H1 (cell line): ENCODE measurements at regions not wholly inside any gene's neighbourhood (a gene's known extent, or its start where the extent isn't known, plus 50 kb on each side); places are given as distances from the start of the nearest gene placed in this dataset.

Experiments used
- CTCF ChIA-PET: fragments of 300-600 bp; sonication (Branson Sonifier 250); formaldehyde crosslinking; loops from one replicate; lab custom pipeline; 2021; ENCODE audit not compliant: partially characterized antibody; lab: Charles Lee
- POLR2A ChIA-PET: fragments of 300-600 bp; sonication (Branson Sonifier 250); formaldehyde crosslinking; loops from one replicate; lab custom pipeline; 2021; ENCODE audit warnings: inconsistent platforms; ENCODE audit not compliant: partially characterized antibody; lab: Charles Lee
- DNase-seq, 2 experiments: peaks; one replicate each; pipeline versions ENCODE4 v3.0.0 to v3.0.0-alpha.2; 2010 to 2022; ENCODE audit warnings: low spot score in 2 of 2, low read depth in 1 of 2, mixed read lengths in 1 of 2
- FAIRE-seq: peaks from 2 replicates; lab custom pipeline; 2011; peaks lifted over from hg19 to GRCh38; lab: Jason Lieb, UNC
- H2AFZ ChIP-seq: 2 replicates; pipeline ENCODE4 v1.8.1; 2012; ENCODE audit warnings: low read length, inconsistent platforms
- H2AK5ac ChIP-seq: 2 replicates; pipeline ENCODE4 v1.6.1; 2013; ENCODE audit warnings: low read depth, low read length
- H2BK120ac ChIP-seq: replicated peaks from 2 replicates; pipeline ENCODE3; 2013; ENCODE audit warnings: low read depth, low read length, inconsistent platforms
- H2BK12ac ChIP-seq: 2 replicates; pipeline ENCODE4 v1.6.1; 2013; ENCODE audit warnings: low read depth, low read length
- H2BK15ac ChIP-seq: 2 replicates; pipeline ENCODE4 v1.6.1; 2013; ENCODE audit warnings: low read length
- H2BK20ac ChIP-seq: 2 replicates; pipeline ENCODE4 v1.6.1; 2013; ENCODE audit warnings: low read length
- H2BK5ac ChIP-seq: 2 replicates; pipeline ENCODE4 v1.6.1; 2013; ENCODE audit warnings: low read depth, low read length
- H3K14ac ChIP-seq: 2 replicates; pipeline ENCODE4 v1.6.1; 2013; ENCODE audit warnings: inconsistent platforms; ENCODE audit not compliant: insufficient read length
- H3K18ac ChIP-seq: 2 replicates; pipeline ENCODE4 v1.6.1; 2013; ENCODE audit warnings: low read length; ENCODE audit errors: extremely low read depth
- H3K23ac ChIP-seq: 2 replicates; pipeline ENCODE4 v1.6.1; 2013; ENCODE audit warnings: inconsistent platforms; ENCODE audit not compliant: insufficient read length
- H3K23me2 ChIP-seq: 2 replicates; pipeline ENCODE4 v1.6.1; 2013; ENCODE audit warnings: low read depth, low read length
- H3K27ac ChIP-seq: 2 replicates; pipeline ENCODE4 v1.6.1; 2011; ENCODE audit warnings: low read depth, low read length, inconsistent platforms
- H3K27me3 ChIP-seq, 4 experiments: replicated peaks in 1 of 4; 1 replicate in 1 of 4; 2 replicates in 3 of 4; pipeline versions ENCODE4 v1.6.1 to v1.8.1; 2011 to 2013; ENCODE audit warnings: low read length in 3 of 4, mild to moderate bottlenecking in 3 of 4, inconsistent platforms in 2 of 4, mixed read lengths in 2 of 4, moderate library complexity in 1 of 4; ENCODE audit not compliant: control insufficient read depth in 3 of 4, insufficient read depth in 3 of 4; ENCODE audit errors: extremely low read depth in 1 of 4
- H3K36me3 ChIP-seq, 4 experiments: 2 replicates each; pipeline versions ENCODE4 v1.6.1 to v1.8.1; 2011 to 2013; ENCODE audit warnings: mild to moderate bottlenecking in 4 of 4, low read length in 3 of 4, moderate library complexity in 2 of 4, control low read depth in 1 of 4, inconsistent platforms in 1 of 4; ENCODE audit not compliant: insufficient read depth in 4 of 4, control insufficient read depth in 2 of 4
- H3K4ac ChIP-seq: replicated peaks from 2 replicates; pipeline ENCODE3; 2013; ENCODE audit warnings: low read length, low read depth, mixed read lengths, inconsistent platforms; ENCODE audit not compliant: insufficient read length
- H3K4me1 ChIP-seq, 4 experiments: replicated peaks in 1 of 4; 1 replicate in 1 of 4; 2 replicates in 3 of 4; pipeline versions ENCODE4 v1.6.1 to v1.8.1; 2011 to 2013; ENCODE audit warnings: low read length in 3 of 4, inconsistent platforms in 2 of 4, mixed read lengths in 1 of 4; ENCODE audit not compliant: insufficient read depth in 4 of 4, control insufficient read depth in 3 of 4
- H3K4me2 ChIP-seq, 2 experiments: 2 replicates each; pipeline versions ENCODE4 v1.6.1 to v1.8.1; 2011 to 2013; ENCODE audit warnings: low read depth in 2 of 2, low read length in 2 of 2, control low read depth in 1 of 2, inconsistent platforms in 1 of 2, mild to moderate bottlenecking in 1 of 2; ENCODE audit not compliant: insufficient read depth in 1 of 2
- H3K4me3 ChIP-seq, 4 experiments: fragments of 200-600, 300-600 bp in 1 of 4; sonication (generic), shearing (Covaris generic), sonication (Bioruptor Twin) in 1 of 4; 2 replicates each; pipeline versions ENCODE4 v1.5.1 to v1.8.1; 2011 to 2016; ENCODE audit warnings: low read length in 4 of 4, low read depth in 3 of 4, control low read depth in 2 of 4, inconsistent platforms in 2 of 4, mild to moderate bottlenecking in 2 of 4, mixed read lengths in 1 of 4, moderate library complexity in 1 of 4; ENCODE audit not compliant: insufficient read depth in 2 of 4; ENCODE audit errors: extremely low read depth in 1 of 4
- H3K56ac ChIP-seq: replicated peaks from 2 replicates; pipeline ENCODE3; 2013; ENCODE audit warnings: low read depth, mild to moderate bottlenecking, mixed read lengths, low read length, inconsistent platforms; ENCODE audit not compliant: insufficient read length
- H3K79me1 ChIP-seq: 2 replicates; pipeline ENCODE4 v1.6.1; 2013; ENCODE audit warnings: low read depth, low read length, control low read depth
- H3K79me2 ChIP-seq, 2 experiments: 2 replicates each; pipeline versions ENCODE4 v1.6.1 to v1.8.1; 2012 to 2013; ENCODE audit warnings: low read length in 2 of 2, mild to moderate bottlenecking in 2 of 2, inconsistent platforms in 1 of 2; ENCODE audit not compliant: insufficient read depth in 2 of 2, control insufficient read depth in 1 of 2
- H3K9ac ChIP-seq, 4 experiments: replicated peaks in 1 of 4; 1 replicate in 1 of 4; 2 replicates in 3 of 4; pipeline versions ENCODE4 v1.6.1 to v1.8.1; 2011 to 2013; ENCODE audit warnings: low read depth in 3 of 4, low read length in 3 of 4, control low read depth in 2 of 4, mild to moderate bottlenecking in 2 of 4, moderate library complexity in 2 of 4, inconsistent platforms in 1 of 4; ENCODE audit errors: extremely low read depth in 1 of 4
- H3K9me3 ChIP-seq, 2 experiments: 2 replicates each; pipeline versions ENCODE4 v1.6.1 to v1.8.1; 2012 to 2013; ENCODE audit warnings: mild to moderate bottlenecking in 2 of 2, moderate library complexity in 2 of 2, control low read depth in 1 of 2, inconsistent platforms in 1 of 2, low read depth in 1 of 2, low read length in 1 of 2, mixed read lengths in 1 of 2; ENCODE audit not compliant: insufficient read depth in 2 of 2
- H4K20me1 ChIP-seq, 2 experiments: replicated peaks in 1 of 2; 2 replicates each; pipeline versions ENCODE3 to v1.8.1; 2011 to 2013; ENCODE audit warnings: inconsistent platforms in 2 of 2, low read length in 2 of 2, mild to moderate bottlenecking in 1 of 2; ENCODE audit not compliant: insufficient read depth in 2 of 2, control insufficient read depth in 1 of 2
- H4K5ac ChIP-seq: 2 replicates; pipeline ENCODE4 v1.6.1; 2013; ENCODE audit warnings: low read length, low read depth, mixed read lengths, inconsistent platforms; ENCODE audit not compliant: insufficient read length
- H4K8ac ChIP-seq: 2 replicates; pipeline ENCODE4 v1.8.0; 2013; ENCODE audit warnings: mild to moderate bottlenecking, moderate library complexity, low read length, inconsistent platforms; ENCODE audit not compliant: insufficient read depth; ENCODE audit errors: extremely low read depth
- H4K91ac ChIP-seq: replicated peaks from 2 replicates; pipeline ENCODE3; 2013; ENCODE audit warnings: low read length, mixed read lengths, inconsistent platforms; ENCODE audit not compliant: insufficient read length
- ATF2 ChIP-seq: IDR thresholded peaks from 2 replicates; pipeline ENCODE4 v1.6.1; 2012; ENCODE audit warnings: low read length, inconsistent platforms
- BRCA1 ChIP-seq: IDR thresholded peaks from 2 replicates; pipeline ENCODE4 v1.6.1; 2012; ENCODE audit warnings: low read depth, low read length, improper control_type of control experiment
- CREB1 ChIP-seq: IDR thresholded peaks from 2 replicates; pipeline ENCODE4 v1.6.1; 2012; ENCODE audit warnings: inconsistent platforms
- CTBP2 ChIP-seq: IDR thresholded peaks from 2 replicates; pipeline ENCODE4 v1.7.0; 2011; ENCODE audit warnings: borderline replicate concordance, mild to moderate bottlenecking, moderate library complexity, mixed read lengths, low read length; ENCODE audit not compliant: insufficient read depth, insufficient read length
- EP300 ChIP-seq, 2 experiments: IDR thresholded peaks; 1 replicate in 1 of 2; 2 replicates in 1 of 2; pipeline ENCODE4 v1.6.1; 2011 to 2012; ENCODE audit warnings: low read depth in 2 of 2, low read length in 2 of 2, mild to moderate bottlenecking in 2 of 2, borderline replicate concordance in 1 of 2, inconsistent platforms in 1 of 2, moderate library complexity in 1 of 2
- EZH2 ChIP-seq: fragments of 200-600 bp; sonication (generic); IDR thresholded peaks from 2 replicates; pipeline ENCODE4 v1.7.1; 2012; ENCODE audit warnings: low read depth, mild to moderate bottlenecking, moderate library complexity, low read length, inconsistent platforms; ENCODE audit not compliant: severe bottlenecking
- FOSL1 ChIP-seq: IDR thresholded peaks from 2 replicates; pipeline ENCODE4 v1.6.1; 2011; ENCODE audit warnings: mild to moderate bottlenecking, low read depth, low read length, moderate library complexity; ENCODE audit not compliant: insufficient read depth
- PHF8 ChIP-seq: fragments of 200-600 bp; sonication (generic); conservative IDR thresholded peaks from 2 replicates; pipeline ENCODE4 v1.7.1; 2012; ENCODE audit warnings: low read depth, mild to moderate bottlenecking, inconsistent platforms, low read length, moderate library complexity
- POLR2AphosphoS5 ChIP-seq: IDR thresholded peaks from 2 replicates; pipeline ENCODE4 v1.6.1; 2011; ENCODE audit warnings: low read depth, low read length
- RFX5 ChIP-seq: IDR thresholded peaks from 2 replicates; pipeline ENCODE4 v1.6.1; 2011; ENCODE audit warnings: low read depth, low read length, improper control_type of control experiment, borderline replicate concordance
- SRF ChIP-seq: IDR thresholded peaks from 2 replicates; pipeline ENCODE4 v1.6.1; 2011; ENCODE audit warnings: mild to moderate bottlenecking, low read depth, low read length, moderate library complexity
- SUZ12 ChIP-seq: fragments of 200-600 bp; sonication (generic); IDR thresholded peaks from 2 replicates; pipeline ENCODE4 v1.6.1; 2012; ENCODE audit warnings: mild to moderate bottlenecking, inconsistent platforms, low read length, moderate library complexity, mixed read lengths
- TCF12 ChIP-seq: IDR thresholded peaks from 2 replicates; pipeline ENCODE4 v1.6.1; 2011; ENCODE audit warnings: low read depth, mild to moderate bottlenecking, low read length
- WGBS, 2 experiments: shearing (Covaris generic) in 1 of 2; methylation state at CpG; one replicate each; pipeline versions ENCODE4 v1.1.6 to v1.1.7; 2013 to 2015; ENCODE audit warnings: low lambda C conversion rate in 2 of 2, mixed read lengths in 2 of 2, inconsistent platforms in 1 of 2, low coverage in 1 of 2, missing lambda C conversion rate in 1 of 2; ENCODE audit not compliant: insufficient replicate concordance in 2 of 2, insufficient coverage in 1 of 2, insufficient read length in 1 of 2; ENCODE audit errors: extremely low coverage in 1 of 2, missing lambda C conversion rate in 1 of 2; 5-methylcytosine and 5-hydroxymethylcytosine counted together

GRCh38 chr11:41920374-41920773 is 460.9 kb upstream of the LRRC4C start:
- Histone ChIP-seq H3K4ac (no peak overlapping the region), H3K14ac (no peak overlapping the region), H3K4me2 (no peak overlapping the region), H2BK20ac (no peak overlapping the region), H3K4me3 (no peak overlapping the region), H2AFZ (no peak overlapping the region), H2BK120ac (no peak overlapping the region), H2AK5ac (no peak overlapping the region), H2BK5ac (no peak overlapping the region), H4K91ac (no peak overlapping the region), H3K79me1 (no peaks in the 10 kb centered on the region), H2BK12ac (no peak overlapping the region), H3K18ac (no peak overlapping the region), H4K5ac (no peak overlapping the region), H3K36me3 (no peaks in the 10 kb centered on the region), H3K23me2 (no peaks in the 10 kb centered on the region), H3K27me3 (no peaks in the 10 kb centered on the region), H4K20me1 (no peaks in the 10 kb centered on the region), H3K27ac (no peak overlapping the region), H3K9me3 (peaks cover 6% of the 10 kb centered on the region in 2 experiments; a peak in 3 of 4 replicates), H3K4me1 (peaks cover 0 to 9% (median 8%) of the 10 kb centered on the region in 4 experiments; a peak in 3 of 7 replicates), H3K79me2 (no peaks in the 10 kb centered on the region), H3K9ac (no peak overlapping the region), H2BK15ac (no peak overlapping the region), H4K8ac (no peak overlapping the region), H3K23ac (no peak overlapping the region), H3K56ac (no peak overlapping the region)
- WGBS, 2 experiments = 44% methylated on average over 2 of the region's 2 CpGs; no CpG with 5 or more reads in 1 of the 2 experiments
- ChIA-PET CTCF (no interaction called here), POLR2A (no interaction called here)
- FAIRE-seq (no peak), DNase-seq (no peak)
- no peak for TF ChIP-seq CTBP2
- no peak for TF ChIP-seq POLR2AphosphoS5
- TF ChIP-seq SUZ12 = no peak
- no peak for TF ChIP-seq PHF8
- no peak for TF ChIP-seq EP300 (IDR thresholded peaks at IDR 0.05; ENCODE audit: borderline replicate concordance in 1 of 2, low read depth in 2 of 2, low read length in 2 of 2)
- no peak for TF ChIP-seq RFX5
- no peak for TF ChIP-seq SRF
- TF ChIP-seq ATF2 = no peak
- TF ChIP-seq BRCA1 = no peak
- no peak for TF ChIP-seq CREB1
- no peak for TF ChIP-seq FOSL1
- TF ChIP-seq EZH2 = no peak
- TF ChIP-seq TCF12 = no peak
